H1 (cell line): ENCODE measurements at regions not wholly inside any gene's neighbourhood (a gene's known extent, or its start where the extent isn't known, plus 50 kb on each side); places are given as distances from the start of the nearest gene placed in this dataset.

ENCODE experiments used
- TF ChIP-seq, protein P1 (sequence below): fragments of 300-600 bp; sonication (generic); IDR thresholded peaks from 2 replicates; pipeline ENCODE4 v1.7.1; 2012; ENCODE audit warnings: low read length, moderate library complexity, mild to moderate bottlenecking, inconsistent platforms; ENCODE audit not compliant: insufficient replicate concordance

DNA sequence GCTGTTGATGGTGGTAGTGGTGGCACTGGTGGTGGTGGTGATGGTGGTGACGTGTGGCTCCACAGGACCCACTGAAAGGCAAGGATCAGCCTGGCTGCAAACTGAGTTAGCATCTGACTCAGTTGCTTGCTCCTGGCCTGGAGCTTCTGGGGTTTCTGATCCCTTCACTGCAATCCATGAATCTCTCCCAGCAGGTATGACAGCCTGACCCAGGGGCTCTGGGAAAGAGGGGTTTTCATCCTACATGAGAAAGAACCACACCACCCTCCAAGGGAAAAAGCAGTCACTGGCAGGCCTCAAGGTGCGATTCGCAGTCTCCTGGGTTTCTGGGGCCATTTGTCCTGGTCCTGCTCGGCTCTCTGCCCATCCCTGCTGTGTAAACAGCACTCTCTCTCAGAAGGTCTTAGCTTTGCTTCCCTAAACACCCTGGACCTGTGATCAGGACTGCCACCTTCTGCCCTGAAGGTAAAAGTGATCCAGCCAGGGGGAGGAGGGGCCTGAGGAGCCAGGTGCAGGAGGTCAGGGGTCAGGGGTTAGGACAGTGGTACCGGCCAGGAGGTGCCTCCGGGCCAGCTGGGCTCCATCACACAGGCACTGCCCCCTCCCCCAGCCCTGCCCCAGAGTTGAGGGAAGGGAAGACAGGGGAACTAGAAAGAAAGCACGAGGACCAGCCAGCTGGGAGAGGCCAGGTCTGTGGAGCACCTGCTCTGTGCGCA, 152.0 kb downstream of the BMP7 start (continued):
- TF ChIP-seq, protein P1, sequence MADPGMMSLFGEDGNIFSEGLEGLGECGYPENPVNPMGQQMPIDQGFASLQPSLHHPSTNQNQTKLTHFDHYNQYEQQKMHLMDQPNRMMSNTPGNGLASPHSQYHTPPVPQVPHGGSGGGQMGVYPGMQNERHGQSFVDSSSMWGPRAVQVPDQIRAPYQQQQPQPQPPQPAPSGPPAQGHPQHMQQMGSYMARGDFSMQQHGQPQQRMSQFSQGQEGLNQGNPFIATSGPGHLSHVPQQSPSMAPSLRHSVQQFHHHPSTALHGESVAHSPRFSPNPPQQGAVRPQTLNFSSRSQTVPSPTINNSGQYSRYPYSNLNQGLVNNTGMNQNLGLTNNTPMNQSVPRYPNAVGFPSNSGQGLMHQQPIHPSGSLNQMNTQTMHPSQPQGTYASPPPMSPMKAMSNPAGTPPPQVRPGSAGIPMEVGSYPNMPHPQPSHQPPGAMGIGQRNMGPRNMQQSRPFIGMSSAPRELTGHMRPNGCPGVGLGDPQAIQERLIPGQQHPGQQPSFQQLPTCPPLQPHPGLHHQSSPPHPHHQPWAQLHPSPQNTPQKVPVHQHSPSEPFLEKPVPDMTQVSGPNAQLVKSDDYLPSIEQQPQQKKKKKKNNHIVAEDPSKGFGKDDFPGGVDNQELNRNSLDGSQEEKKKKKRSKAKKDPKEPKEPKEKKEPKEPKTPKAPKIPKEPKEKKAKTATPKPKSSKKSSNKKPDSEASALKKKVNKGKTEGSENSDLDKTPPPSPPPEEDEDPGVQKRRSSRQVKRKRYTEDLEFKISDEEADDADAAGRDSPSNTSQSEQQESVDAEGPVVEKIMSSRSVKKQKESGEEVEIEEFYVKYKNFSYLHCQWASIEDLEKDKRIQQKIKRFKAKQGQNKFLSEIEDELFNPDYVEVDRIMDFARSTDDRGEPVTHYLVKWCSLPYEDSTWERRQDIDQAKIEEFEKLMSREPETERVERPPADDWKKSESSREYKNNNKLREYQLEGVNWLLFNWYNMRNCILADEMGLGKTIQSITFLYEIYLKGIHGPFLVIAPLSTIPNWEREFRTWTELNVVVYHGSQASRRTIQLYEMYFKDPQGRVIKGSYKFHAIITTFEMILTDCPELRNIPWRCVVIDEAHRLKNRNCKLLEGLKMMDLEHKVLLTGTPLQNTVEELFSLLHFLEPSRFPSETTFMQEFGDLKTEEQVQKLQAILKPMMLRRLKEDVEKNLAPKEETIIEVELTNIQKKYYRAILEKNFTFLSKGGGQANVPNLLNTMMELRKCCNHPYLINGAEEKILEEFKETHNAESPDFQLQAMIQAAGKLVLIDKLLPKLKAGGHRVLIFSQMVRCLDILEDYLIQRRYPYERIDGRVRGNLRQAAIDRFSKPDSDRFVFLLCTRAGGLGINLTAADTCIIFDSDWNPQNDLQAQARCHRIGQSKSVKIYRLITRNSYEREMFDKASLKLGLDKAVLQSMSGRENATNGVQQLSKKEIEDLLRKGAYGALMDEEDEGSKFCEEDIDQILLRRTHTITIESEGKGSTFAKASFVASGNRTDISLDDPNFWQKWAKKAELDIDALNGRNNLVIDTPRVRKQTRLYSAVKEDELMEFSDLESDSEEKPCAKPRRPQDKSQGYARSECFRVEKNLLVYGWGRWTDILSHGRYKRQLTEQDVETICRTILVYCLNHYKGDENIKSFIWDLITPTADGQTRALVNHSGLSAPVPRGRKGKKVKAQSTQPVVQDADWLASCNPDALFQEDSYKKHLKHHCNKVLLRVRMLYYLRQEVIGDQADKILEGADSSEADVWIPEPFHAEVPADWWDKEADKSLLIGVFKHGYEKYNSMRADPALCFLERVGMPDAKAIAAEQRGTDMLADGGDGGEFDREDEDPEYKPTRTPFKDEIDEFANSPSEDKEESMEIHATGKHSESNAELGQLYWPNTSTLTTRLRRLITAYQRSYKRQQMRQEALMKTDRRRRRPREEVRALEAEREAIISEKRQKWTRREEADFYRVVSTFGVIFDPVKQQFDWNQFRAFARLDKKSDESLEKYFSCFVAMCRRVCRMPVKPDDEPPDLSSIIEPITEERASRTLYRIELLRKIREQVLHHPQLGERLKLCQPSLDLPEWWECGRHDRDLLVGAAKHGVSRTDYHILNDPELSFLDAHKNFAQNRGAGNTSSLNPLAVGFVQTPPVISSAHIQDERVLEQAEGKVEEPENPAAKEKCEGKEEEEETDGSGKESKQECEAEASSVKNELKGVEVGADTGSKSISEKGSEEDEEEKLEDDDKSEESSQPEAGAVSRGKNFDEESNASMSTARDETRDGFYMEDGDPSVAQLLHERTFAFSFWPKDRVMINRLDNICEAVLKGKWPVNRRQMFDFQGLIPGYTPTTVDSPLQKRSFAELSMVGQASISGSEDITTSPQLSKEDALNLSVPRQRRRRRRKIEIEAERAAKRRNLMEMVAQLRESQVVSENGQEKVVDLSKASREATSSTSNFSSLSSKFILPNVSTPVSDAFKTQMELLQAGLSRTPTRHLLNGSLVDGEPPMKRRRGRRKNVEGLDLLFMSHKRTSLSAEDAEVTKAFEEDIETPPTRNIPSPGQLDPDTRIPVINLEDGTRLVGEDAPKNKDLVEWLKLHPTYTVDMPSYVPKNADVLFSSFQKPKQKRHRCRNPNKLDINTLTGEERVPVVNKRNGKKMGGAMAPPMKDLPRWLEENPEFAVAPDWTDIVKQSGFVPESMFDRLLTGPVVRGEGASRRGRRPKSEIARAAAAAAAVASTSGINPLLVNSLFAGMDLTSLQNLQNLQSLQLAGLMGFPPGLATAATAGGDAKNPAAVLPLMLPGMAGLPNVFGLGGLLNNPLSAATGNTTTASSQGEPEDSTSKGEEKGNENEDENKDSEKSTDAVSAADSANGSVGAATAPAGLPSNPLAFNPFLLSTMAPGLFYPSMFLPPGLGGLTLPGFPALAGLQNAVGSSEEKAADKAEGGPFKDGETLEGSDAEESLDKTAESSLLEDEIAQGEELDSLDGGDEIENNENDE = no peak
